ENCODE measurements at regions not wholly inside any gene's neighbourhood (a gene's known extent, or its start where the extent isn't known, plus 50 kb on each side); places are given as distances from the start of the nearest gene placed in this dataset.

GRCh38 chr7:125847692-125848091, 918.1 kb upstream of the POT1 start:
- TF ChIP-seq CTCF (IDR thresholded peaks at IDR 0.05), result no peak
- TF ChIP-seq POLR2A (IDR thresholded peaks at IDR 0.05), result no peak
- intact Hi-C loops (cut with DNase I), result no loop called here
- DNase-seq, result no peak

GRCh38 chr7:125847055-125847454, 917.4 kb upstream of the POT1 start:
- Histone ChIP-seq H3K4me3 (no peak overlapping the region), H3K36me3 (replicated peaks in 1 of 2) (no peaks in the 10 kb centered on the region), H3K4me1 (replicated peaks in 1 of 2) (no peaks in the 10 kb centered on the region), H3K27ac (no peak overlapping the region), H3K9me3 (replicated peaks in 1 of 3) (no peaks in the 10 kb centered on the region), H3K27me3 (no peaks in the 10 kb centered on the region)
- no peak for DNase-seq
- WGBS, 4 donors, result 68 to 78% (median 72%) methylated on average over 3 of the region's 3 CpGs
- no peak for TF ChIP-seq POLR2A (IDR thresholded peaks at IDR 0.05)
- no peak for TF ChIP-seq CTCF (IDR thresholded peaks at IDR 0.05)
- intact Hi-C loops (cut with DNase I), result no loop called here

More at GRCh38 chr7:125847692-125848091, 918.1 kb upstream of the POT1 start:
- Histone ChIP-seq H3K36me3 (replicated peaks in 1 of 2) (no peaks in the 10 kb centered on the region), H3K4me3 (no peak overlapping the region), H3K9me3 (replicated peaks in 1 of 3) (no peaks in the 10 kb centered on the region), H3K27ac (no peak overlapping the region), H3K4me1 (replicated peaks in 1 of 2) (no peaks in the 10 kb centered on the region), H3K27me3 (no peaks in the 10 kb centered on the region)
- WGBS, 4 donors, result 52 to 83% (median 70%) methylated on average over 3 of the region's 3 CpGs

- no peak for DNase-seq
- no peak overlapping the region for H3K4me3 ChIP-seq
- intact Hi-C loops (cut with DNase I), result no loop called here
- H3K36me3 ChIP-seq (replicated peaks in 1 of 2), result no peaks in the 10 kb centered on the region
- WGBS, 4 donors, result 55 to 74% (median 70%) methylated on average over 1 of the region's 1 CpG
- TF ChIP-seq POLR2A (IDR thresholded peaks at IDR 0.05) (no peak), CTCF (IDR thresholded peaks at IDR 0.05) (no peak)
- no peaks in the 10 kb centered on the region for H3K4me1 ChIP-seq (replicated peaks in 1 of 2)
- no peak overlapping the region for H3K27ac ChIP-seq
- H3K9me3 ChIP-seq (replicated peaks in 1 of 3), result no peaks in the 10 kb centered on the region
- no peaks in the 10 kb centered on the region for H3K27me3 ChIP-seq
Observed at GRCh38 chr7:125845686-125846085, 916.1 kb upstream of the POT1 start.

GRCh38 chr7:125834421-125834820, 904.8 kb upstream of the POT1 start:
- WGBS, 4 donors, result 58 to 72% (median 64%) methylated on average over 2 of the region's 2 CpGs
- no peak for TF ChIP-seq CTCF (IDR thresholded peaks at IDR 0.05)
- no peak for TF ChIP-seq POLR2A (IDR thresholded peaks at IDR 0.05)
- Histone ChIP-seq H3K4me3 (no peak overlapping the region), H3K27me3 (no peaks in the 10 kb centered on the region), H3K9me3 (replicated peaks in 1 of 3) (no peaks in the 10 kb centered on the region), H3K4me1 (replicated peaks in 1 of 2) (no peaks in the 10 kb centered on the region), H3K36me3 (replicated peaks in 1 of 2) (no peaks in the 10 kb centered on the region), H3K27ac (no peak overlapping the region)
- intact Hi-C loops (cut with DNase I), result no loop called here
- DNase-seq, result no peak

Data from adrenal gland (tissue), 9 donors.